SU-DHL-6 (cell line): ENCODE measurements at regions not wholly inside any gene's neighbourhood (a gene's known extent, or its start where the extent isn't known, plus 50 kb on each side); places are given as distances from the start of the nearest gene placed in this dataset.
"Not testable (repeated sequence)": the region's sequence is repeated elsewhere in the genome, so short reads cannot be mapped to it uniquely, and the experiment has no call there.

ENCODE experiments used
- H2AFZ ChIP-seq: fragments of 200-600 bp; sonication (generic); 2 replicates; pipeline ENCODE4 v1.6.1; 2014; ENCODE audit warnings: low read depth, mild to moderate bottlenecking, moderate library complexity, mixed read lengths, antibody characterized with exemption, low read length; ENCODE audit not compliant: severe bottlenecking
- H3F3A ChIP-seq: fragments of 200-600 bp; shearing (Covaris generic); 2 replicates; pipeline ENCODE4 v1.6.0; 2016; ENCODE audit warnings: antibody characterized with exemption, mild to moderate bottlenecking; ENCODE audit not compliant: insufficient read depth
- H3K27ac ChIP-seq: fragments of 200-600 bp; sonication (generic); 2 replicates; pipeline ENCODE4 v1.5.1; 2016; ENCODE audit warnings: low read depth, mild to moderate bottlenecking, low read length, moderate library complexity, mixed read lengths
- H3K27me3 ChIP-seq: fragments of 200-600 bp; sonication (generic), shearing (Covaris generic); 2 replicates; pipeline ENCODE4 v1.6.0; 2014; ENCODE audit warnings: mild to moderate bottlenecking, low read length
- H3K36me3 ChIP-seq: fragments of 200-600 bp; sonication (generic); 2 replicates; pipeline ENCODE4 v1.6.1; 2014; ENCODE audit warnings: mild to moderate bottlenecking, low read length, mixed read lengths
- H3K4me2 ChIP-seq: fragments of 300-600, 200-600 bp; shearing (Covaris generic), sonication (generic); 2 replicates; pipeline ENCODE4 v1.6.0; 2014; ENCODE audit warnings: low read length, low read depth, mild to moderate bottlenecking; ENCODE audit not compliant: poor library complexity, severe bottlenecking
- H3K4me3 ChIP-seq: fragments of 200-600 bp; sonication (generic); 2 replicates; pipeline ENCODE4 v1.5.1; 2014; ENCODE audit warnings: antibody characterized with exemption, low read length, mild to moderate bottlenecking, mixed read lengths; ENCODE audit not compliant: insufficient read depth, poor library complexity, severe bottlenecking
- H3K79me2 ChIP-seq: fragments of 200-600 bp; sonication (generic); 2 replicates; pipeline ENCODE4 v1.6.1; 2014; ENCODE audit warnings: mild to moderate bottlenecking, low read length, moderate library complexity; ENCODE audit not compliant: insufficient read depth
- H3K9ac ChIP-seq: fragments of 200-600 bp; sonication (generic); 2 replicates; pipeline ENCODE4 v1.7.0; 2014; ENCODE audit warnings: mild to moderate bottlenecking, low read length
- H3K9me2 ChIP-seq: fragments of 200-600 bp; sonication (generic); replicated peaks from 2 replicates; pipeline ENCODE4 v1.6.1; 2014; ENCODE audit warnings: low read length; ENCODE audit not compliant: insufficient read depth
- H3K9me3 ChIP-seq: fragments of 200-600 bp; sonication (generic); 2 replicates; pipeline ENCODE4 v1.6.1; 2014; ENCODE audit warnings: low read length, mixed read lengths; ENCODE audit not compliant: insufficient read depth
- H4K20me1 ChIP-seq: fragments of 200-600 bp; sonication (generic); 2 replicates; pipeline ENCODE4 v1.6.1; 2014; ENCODE audit warnings: low read depth, mild to moderate bottlenecking, antibody characterized with exemption, low read length, moderate library complexity, mixed read lengths

DNA sequence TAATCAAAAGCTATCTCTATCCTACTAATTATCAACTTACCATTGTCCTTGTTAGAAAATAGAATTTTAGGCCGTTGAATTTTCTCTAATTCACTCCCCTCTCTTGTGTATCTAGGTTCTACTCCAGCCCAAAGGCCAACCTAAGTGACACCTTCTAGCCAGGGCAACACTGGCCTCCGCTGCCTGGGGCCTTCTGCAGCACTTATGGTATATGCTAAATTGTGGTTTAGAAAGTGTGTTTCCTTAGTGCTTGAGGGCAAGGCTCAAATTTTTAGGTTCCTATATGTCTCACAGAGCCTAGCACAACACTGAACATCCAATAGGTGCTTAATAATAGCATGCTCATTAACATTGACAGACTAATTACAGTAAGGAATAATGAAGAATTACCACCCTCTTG, 187.2 kb upstream of the IRF2BP2 start:
- not testable (repeated sequence) for H3K4me2 ChIP-seq, H3K79me2 ChIP-seq, H3K9ac ChIP-seq, H3K9me3 ChIP-seq, H3F3A ChIP-seq, H3K4me3 ChIP-seq, H2AFZ ChIP-seq, H4K20me1 ChIP-seq, H3K9me2 ChIP-seq, H3K27ac ChIP-seq, H3K27me3 ChIP-seq, H3K36me3 ChIP-seq

DNA sequence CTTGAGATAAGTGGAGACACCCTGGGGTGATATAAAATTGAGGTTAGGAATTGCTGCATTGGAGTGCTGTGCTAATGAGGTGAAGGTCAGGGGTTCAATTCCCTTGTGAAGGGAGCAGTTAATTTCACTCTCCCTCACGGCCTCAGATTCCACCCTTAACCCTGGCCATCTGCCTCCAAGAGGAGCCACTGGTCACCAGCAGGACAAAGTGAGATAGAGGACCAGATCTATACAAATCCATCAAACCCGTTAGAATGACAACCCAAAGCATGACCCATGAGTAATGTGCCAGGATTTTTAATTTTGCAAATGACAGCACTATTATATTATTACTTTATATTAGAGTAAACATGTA, 186.4 kb upstream of the IRF2BP2 start:
- not testable (repeated sequence) for H3K4me3 ChIP-seq, H2AFZ ChIP-seq

DNA sequence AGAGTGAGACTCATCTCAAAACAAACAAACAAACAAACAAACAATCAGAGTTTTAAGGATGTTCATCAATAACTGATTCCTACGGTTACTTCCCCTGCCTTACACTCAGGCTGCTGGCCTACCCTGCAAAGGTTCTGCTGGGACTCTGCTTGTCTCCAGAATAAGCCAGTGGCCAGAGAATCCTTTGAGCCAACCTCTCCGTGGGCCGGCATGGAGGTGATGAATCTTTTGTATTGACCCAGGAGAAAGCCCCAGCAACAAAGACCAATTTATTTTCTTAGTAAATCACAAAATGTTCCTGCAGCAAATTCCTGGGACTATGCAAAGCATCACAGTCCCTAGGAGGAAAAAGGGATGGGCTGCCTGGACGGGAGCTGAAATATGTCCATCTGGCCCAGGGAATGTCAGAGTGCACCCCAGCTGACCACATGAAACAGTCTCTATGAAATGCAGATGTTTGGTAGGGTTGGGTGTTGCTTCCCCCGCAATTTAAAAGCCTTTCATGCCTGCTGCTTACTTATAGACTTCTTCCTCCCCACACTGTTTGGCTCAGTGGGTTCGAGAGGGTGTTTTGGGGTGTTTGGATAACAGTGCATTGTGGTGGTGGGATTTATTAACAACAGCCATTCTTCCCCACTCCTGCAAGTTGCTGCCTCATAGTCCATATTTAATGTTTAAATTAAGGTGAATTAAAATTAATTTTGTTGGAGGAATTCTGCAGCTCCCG, 185.9 kb upstream of the IRF2BP2 start:
- not testable (repeated sequence) for H2AFZ ChIP-seq, H3K79me2 ChIP-seq, H3K9me2 ChIP-seq, H3K4me2 ChIP-seq, H3K36me3 ChIP-seq, H3K9me3 ChIP-seq, H3K4me3 ChIP-seq, H4K20me1 ChIP-seq, H3K27me3 ChIP-seq, H3K9ac ChIP-seq, H3K27ac ChIP-seq, H3F3A ChIP-seq

More for the DNA sequence above, 186.4 kb upstream of the IRF2BP2 start:
- H4K20me1 ChIP-seq, H3K79me2 ChIP-seq, H3K9me2 ChIP-seq, H3K36me3 ChIP-seq, H3K9ac ChIP-seq, H3F3A ChIP-seq, H3K27ac ChIP-seq, H3K9me3 ChIP-seq, H3K27me3 ChIP-seq, H3K4me2 ChIP-seq: not testable (repeated sequence)

DNA sequence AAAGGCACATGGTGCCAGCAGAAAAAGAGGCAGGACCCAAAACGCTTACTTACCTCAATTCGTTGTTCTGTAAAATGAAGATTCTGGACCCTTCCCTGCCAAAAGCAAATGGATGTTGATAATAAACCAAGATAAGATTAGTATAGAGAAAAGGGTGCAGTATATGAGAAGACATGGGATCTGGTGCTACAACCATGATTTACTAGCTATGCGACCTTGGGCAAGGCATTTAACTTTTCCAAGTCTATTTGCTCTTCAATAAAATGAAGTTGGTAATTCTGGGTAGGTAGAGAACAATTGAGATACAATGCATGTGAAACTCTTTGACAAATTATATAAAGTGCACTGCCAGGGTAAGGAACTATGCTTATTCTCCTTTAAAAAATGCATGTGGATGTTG, 185.0 kb upstream of the IRF2BP2 start:
- H3K4me3 ChIP-seq: not testable (repeated sequence)

DNA sequence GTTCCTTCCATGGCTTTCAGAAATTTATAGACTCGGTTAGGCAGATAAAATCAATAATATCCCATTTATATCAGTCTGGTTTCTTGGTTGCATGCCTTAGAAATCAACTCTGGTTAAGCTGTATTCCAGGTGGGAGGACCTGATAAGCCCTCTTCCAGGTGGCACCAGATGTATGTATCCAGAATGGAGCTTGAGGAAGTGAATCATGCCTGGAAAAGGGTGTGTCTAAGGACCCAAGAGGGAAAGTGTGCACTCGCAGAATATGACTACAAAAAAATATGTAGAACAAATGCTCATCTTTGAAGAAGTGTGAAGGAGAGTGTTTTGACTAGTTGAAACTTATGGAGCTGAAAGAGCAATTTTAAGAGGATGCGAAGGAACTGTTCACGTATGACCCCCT, 184.5 kb upstream of the IRF2BP2 start:
- H3K36me3 ChIP-seq, H4K20me1 ChIP-seq, H3K4me3 ChIP-seq, H3K4me2 ChIP-seq, H3K9me2 ChIP-seq, H3F3A ChIP-seq, H3K9ac ChIP-seq, H3K79me2 ChIP-seq, H3K27ac ChIP-seq, H2AFZ ChIP-seq, H3K9me3 ChIP-seq, H3K27me3 ChIP-seq: not testable (repeated sequence)

More for the DNA sequence above, 185.0 kb upstream of the IRF2BP2 start:
- not testable (repeated sequence) for H3K27me3 ChIP-seq, H3F3A ChIP-seq, H3K27ac ChIP-seq, H3K4me2 ChIP-seq, H4K20me1 ChIP-seq, H3K36me3 ChIP-seq, H3K79me2 ChIP-seq, H2AFZ ChIP-seq, H3K9me2 ChIP-seq, H3K9me3 ChIP-seq, H3K9ac ChIP-seq

DNA sequence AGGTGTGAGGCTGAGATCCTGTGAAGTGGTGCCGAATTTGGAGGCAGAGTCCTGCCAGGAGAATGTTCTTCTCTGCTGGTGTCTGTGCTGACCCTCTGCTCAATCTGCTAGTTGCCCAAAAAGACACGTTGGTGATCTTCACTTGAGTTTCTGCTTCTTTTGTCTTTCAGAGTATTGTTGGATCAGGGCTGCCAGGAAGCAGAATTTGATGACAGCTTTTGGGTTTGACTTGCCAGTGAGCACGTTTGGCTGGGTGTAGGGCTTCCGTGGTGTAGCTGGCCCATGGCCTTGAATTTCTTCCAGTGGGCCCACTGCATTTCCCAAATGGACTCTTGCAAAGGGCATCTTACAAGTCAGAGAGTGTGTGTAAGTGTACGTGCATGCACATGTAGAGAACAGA, 183.9 kb upstream of the IRF2BP2 start:
- not testable (repeated sequence) for H3K9ac ChIP-seq, H3K79me2 ChIP-seq, H4K20me1 ChIP-seq, H3K4me2 ChIP-seq, H3K36me3 ChIP-seq, H3F3A ChIP-seq, H3K4me3 ChIP-seq, H3K27me3 ChIP-seq, H3K9me2 ChIP-seq, H3K27ac ChIP-seq, H3K9me3 ChIP-seq, H2AFZ ChIP-seq

DNA sequence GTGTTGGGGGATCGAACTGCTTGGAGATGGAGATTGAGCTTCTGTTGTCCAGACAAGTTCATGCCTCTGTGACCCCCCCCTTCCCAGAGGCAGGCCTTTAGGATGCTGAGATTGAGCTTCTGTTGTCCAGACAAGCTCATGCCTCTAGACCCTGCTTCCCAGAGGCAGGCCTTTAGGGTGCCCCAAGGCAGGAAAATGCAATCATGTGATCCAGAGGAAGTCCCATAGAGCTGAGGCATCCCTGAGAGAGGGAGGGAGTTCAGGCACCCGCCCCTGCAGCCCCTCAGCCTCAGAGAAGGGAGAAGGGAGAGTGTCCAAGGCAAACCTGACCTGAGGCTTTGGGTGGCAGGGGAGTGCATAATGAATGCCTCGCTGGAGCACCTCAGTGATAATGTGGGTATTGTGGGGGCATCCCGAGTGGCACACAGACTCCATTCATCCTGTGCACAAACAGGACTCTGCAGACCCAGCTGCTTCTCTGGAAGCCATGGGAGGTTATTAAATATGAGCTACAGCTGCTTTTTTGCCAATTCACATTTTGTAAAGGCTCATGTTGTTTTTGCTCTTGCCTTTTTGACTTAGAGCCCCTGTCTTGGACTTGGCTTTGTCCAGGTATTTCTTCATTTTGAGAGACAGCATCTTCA, 182.4 kb upstream of the IRF2BP2 start:
- H3K36me3 ChIP-seq, H2AFZ ChIP-seq, H3F3A ChIP-seq, H4K20me1 ChIP-seq, H3K4me3 ChIP-seq, H3K79me2 ChIP-seq, H3K27ac ChIP-seq, H3K9me3 ChIP-seq, H3K4me2 ChIP-seq, H3K9ac ChIP-seq, H3K27me3 ChIP-seq, H3K9me2 ChIP-seq: not testable (repeated sequence)

DNA sequence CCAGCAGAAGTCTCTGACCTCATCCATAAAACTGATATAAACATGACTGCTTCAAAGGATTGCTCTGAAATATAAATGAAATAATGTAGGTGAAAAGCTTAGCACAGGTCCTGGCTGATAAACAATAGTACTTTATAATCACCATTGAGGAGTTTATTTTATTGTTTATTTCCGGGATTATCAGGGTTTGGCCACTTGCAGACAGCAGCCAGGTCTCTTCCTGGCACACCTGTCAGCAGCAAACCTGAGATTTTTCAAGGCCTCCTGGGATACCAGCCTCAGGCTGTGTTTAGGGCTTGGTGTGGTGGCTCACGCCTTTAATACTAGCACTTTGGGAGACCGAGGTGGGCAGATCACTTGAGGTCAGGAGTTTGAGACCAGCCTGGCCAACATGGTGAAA, 181.6 kb upstream of the IRF2BP2 start:
- H3K36me3 ChIP-seq, H3K9ac ChIP-seq, H2AFZ ChIP-seq, H3K4me3 ChIP-seq, H3K79me2 ChIP-seq, H3K9me2 ChIP-seq, H3K4me2 ChIP-seq, H3K27me3 ChIP-seq, H4K20me1 ChIP-seq, H3F3A ChIP-seq, H3K9me3 ChIP-seq, H3K27ac ChIP-seq: not testable (repeated sequence)
